ENCODE measurements at regions not wholly inside any gene's neighbourhood (a gene's known extent, or its start where the extent isn't known, plus 50 kb on each side); places are given as distances from the start of the nearest gene placed in this dataset.
"Not testable (repeated sequence)": the region's sequence is repeated elsewhere in the genome, so short reads cannot be mapped to it uniquely, and the experiment has no call there.

GRCh38 chr12:96085475-96085874 lies 50.1 kb upstream of the LTA4H start:
- no peak overlapping the region for H3K4me3 ChIP-seq (ENCODE audit: low read depth, low read length)
- DNase-seq (ENCODE audit: low read depth, low spot score), result no peak
- TF ChIP-seq CTCF (IDR thresholded peaks at IDR 0.05; ENCODE audit: low read depth, low read length), result no peak
- in situ Hi-C loops (cut with HindIII; ENCODE audit: low sequenced_read_pairs), result no loop called here

DNA sequence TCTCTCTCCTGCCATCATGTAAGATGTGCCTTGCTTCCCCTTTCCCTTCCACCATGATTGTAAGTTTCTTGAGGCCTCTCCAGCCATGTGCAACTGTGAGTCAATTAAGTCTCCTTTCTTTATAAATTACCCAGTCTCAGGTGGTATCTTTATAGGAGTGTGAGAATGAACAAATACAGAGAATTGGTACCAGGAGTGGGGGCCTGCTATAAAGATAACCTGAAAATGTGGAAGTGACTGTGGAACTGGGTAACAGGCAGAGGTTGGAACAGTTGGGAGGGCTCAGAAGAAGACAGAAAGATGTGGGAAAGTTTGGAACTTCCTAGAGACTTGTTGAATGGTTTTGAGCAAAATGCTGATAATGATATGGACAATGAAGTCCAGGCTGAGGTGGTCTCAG lies 50.8 kb upstream of the LTA4H start:
- H3K4me3 ChIP-seq (ENCODE audit: low read depth, low read length); in situ Hi-C loops (cut with HindIII; ENCODE audit: low sequenced_read_pairs); DNase-seq (ENCODE audit: low read depth, low spot score): not testable (repeated sequence)

GRCh38 chr12:96091833-96092232 lies 56.4 kb upstream of the LTA4H start:
- H3K4me3 ChIP-seq (ENCODE audit: low read depth, low read length), result no peak overlapping the region
- in situ Hi-C loops (cut with HindIII; ENCODE audit: low sequenced_read_pairs), result no loop called here
- TF ChIP-seq CTCF (IDR thresholded peaks at IDR 0.05; ENCODE audit: low read depth, low read length), result peak; percentile 8
- no peak for DNase-seq (ENCODE audit: low read depth, low spot score)

GRCh38 chr12:96093543-96094196 lies 58.3 kb upstream of the LTA4H start:
- no peak for TF ChIP-seq CTCF (IDR thresholded peaks at IDR 0.05; ENCODE audit: low read depth, low read length)
- in situ Hi-C loops (cut with HindIII; ENCODE audit: low sequenced_read_pairs), result no loop called here
- no peak for DNase-seq (ENCODE audit: low read depth, low spot score)
- no peak overlapping the region for H3K4me3 ChIP-seq (ENCODE audit: low read depth, low read length)

DNA sequence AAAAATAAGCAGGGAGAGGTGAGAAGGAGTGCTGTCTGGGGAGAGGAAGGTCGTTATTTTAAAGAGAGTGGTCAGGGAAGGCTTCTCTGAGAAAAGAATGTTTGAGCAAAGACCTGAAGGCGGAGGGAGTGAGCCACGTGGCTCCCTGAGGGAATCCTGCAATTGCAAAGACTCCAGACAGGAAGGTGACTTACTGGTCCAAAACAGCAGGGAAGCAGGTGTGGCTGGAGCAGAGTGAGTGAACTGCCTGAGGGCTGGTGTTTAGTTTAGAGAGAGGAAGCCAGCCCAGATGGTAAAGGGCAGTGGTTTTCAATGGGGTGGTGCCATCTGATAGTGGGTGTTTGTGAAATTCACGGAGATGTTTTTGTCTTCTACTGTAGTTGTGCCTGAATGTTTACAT lies 58.8 kb upstream of the LTA4H start:
- no peak for TF ChIP-seq CTCF (IDR thresholded peaks at IDR 0.05; ENCODE audit: low read depth, low read length)
- in situ Hi-C loops (cut with HindIII; ENCODE audit: low sequenced_read_pairs), result no loop called here
- DNase-seq (ENCODE audit: low read depth, low spot score), result peak; percentile 28
- no peak overlapping the region for H3K4me3 ChIP-seq (ENCODE audit: low read depth, low read length)

DNA sequence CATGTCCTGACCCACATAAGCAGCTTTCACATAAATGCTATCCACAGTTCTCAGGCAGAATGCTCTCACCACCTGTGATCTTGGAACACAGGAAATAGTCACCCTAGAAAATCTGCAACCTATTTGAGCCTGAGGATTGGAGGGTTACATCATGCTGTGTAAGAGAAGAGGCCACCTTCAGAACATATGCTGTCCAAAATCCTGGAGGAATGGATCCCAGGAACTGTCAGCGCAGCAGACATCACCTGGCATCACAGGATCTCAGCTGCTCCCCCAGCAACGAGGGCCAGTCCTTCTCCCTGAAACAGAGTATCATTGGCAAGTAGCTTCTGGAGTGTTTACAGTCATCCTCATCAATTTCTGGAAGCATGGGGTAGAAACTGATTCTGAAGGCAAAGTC lies 63.2 kb upstream of the LTA4H start:
- in situ Hi-C loops (cut with HindIII; ENCODE audit: low sequenced_read_pairs), result no loop called here
- no peak overlapping the region for H3K4me3 ChIP-seq (ENCODE audit: low read depth, low read length)
- no peak for DNase-seq (ENCODE audit: low read depth, low spot score)
- no peak for TF ChIP-seq CTCF (IDR thresholded peaks at IDR 0.05; ENCODE audit: low read depth, low read length)

- no peak for TF ChIP-seq CTCF (IDR thresholded peaks at IDR 0.05; ENCODE audit: low read depth, low read length)
- in situ Hi-C loops (cut with HindIII; ENCODE audit: low sequenced_read_pairs), result no loop called here
- DNase-seq (ENCODE audit: low read depth, low spot score), result no peak
- no peak overlapping the region for H3K4me3 ChIP-seq (ENCODE audit: low read depth, low read length)
Observed at GRCh38 chr12:96099421-96099820, 64.0 kb upstream of the LTA4H start.

Measured in astrocyte of the spinal cord (primary cell).